DMS114 treated with DMSO at 0.1 percent for 48 hours (cell line): ENCODE measurements at regions not wholly inside any gene's neighbourhood (a gene's known extent, or its start where the extent isn't known, plus 50 kb on each side); places are given as distances from the start of the nearest gene placed in this dataset.

ENCODE experiments used
- DNase-seq: peaks from one replicate; lab custom pipeline; 2025; ENCODE audit not compliant: unreplicated experiment; lab: John Stamatoyannopoulos, UW

DNA sequence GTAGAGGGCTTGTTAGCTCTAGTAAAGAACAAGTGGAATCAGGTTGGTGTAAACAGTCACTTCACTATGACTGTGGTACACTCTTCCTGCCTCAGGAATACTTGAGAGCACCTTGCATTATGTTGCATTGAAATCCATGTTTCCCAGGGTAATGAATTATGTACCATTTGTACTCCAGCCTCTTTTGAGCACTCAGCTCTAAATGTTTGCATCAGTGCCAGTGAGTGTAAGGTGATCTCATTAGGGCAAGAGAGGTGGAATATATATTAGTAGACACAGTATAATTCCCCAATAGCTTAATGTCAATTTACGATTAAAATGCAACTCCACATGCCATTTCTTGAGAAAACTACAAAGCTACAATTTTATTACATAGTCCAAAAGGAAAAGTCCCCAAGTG, 319.6 kb upstream of the POU3F2 start:
- no peak for DNase-seq

DNA sequence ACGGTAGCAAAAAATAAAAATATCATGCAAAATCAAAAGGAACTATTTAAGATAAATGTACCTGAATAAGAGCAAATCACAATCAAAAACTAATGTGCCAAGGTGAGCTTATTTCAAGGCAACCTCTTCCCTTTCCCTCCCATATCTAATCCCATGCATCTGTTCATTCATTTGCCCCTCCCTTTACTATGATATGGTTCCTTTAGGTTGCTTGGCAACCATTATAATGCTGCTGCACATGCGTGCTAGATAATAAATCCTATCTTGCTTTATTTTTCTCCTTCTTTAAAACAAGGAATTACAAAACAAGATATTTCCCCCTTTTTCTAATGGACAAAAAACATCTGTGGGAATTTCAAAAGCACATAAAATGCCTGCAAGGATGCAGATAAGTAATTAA, 318.2 kb upstream of the POU3F2 start:
- no peak for DNase-seq

DNA sequence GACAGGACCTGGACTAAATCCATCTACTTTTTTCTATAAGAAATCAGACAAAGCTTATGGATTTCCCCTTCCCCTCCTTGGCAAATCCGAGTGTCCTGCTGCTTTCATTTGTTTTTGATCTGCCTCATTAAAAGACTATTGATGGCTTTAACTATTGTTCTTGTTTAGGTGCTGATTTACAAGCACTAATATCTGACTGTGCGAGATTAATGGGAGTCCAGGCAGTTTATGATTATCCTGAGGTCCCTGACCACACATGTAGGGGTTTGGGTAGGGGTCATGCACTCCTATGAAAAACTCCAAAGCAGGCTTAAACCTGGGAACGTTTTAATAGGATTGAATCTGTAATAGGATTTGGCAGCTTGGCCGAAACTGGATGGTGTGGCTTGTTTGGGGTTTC, 317.5 kb upstream of the POU3F2 start:
- no peak for DNase-seq

GRCh38 chr6:98525860-98526259, 308.5 kb upstream of the POU3F2 start:
- no peak for DNase-seq

DNA sequence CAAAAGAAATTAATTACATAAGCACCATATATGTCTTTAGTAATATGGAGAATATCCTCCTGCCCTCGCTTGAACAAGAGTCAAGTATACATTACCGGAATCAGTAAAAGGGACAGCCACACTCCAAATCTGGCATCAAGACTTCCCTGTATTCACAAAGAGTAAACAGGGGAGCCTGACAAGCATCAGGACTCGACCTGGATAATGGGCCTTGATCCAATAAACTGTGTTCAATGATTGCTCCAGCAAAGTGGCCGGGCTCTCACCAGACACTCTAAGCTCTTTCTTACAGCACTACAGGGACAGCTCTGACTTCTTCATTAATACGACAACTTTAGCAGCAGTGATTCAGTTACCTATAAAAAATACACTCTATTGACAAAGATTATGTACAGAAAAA, 307.9 kb upstream of the POU3F2 start:
- no peak for DNase-seq

- no peak for DNase-seq
These were observed 305.0 kb upstream of the POU3F2 start for GRCh38 chr6:98529364-98529763.

DNA sequence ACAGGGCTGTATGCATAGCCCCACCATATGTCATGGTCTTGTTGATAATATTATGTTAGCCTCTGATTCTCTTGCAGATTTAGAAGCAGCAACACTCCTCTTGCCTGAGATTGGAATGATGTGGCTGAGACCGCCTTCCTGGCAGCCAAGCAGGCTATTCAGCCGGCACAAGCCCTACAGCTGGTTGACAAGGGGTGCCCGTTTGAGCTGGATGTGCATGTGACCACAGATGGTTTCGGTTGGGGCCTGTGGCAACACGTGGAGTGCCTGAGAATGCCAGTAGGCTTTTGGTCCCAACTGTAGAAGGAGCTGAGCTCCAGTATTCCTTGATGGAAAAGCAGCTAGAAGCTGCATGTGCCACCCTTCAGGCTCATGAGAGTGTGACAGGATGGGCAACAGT, 303.6 kb upstream of the POU3F2 start:
- DNase-seq: no peak

- no peak for DNase-seq
These were observed 302.4 kb upstream of the POU3F2 start for GRCh38 chr6:98532004-98532403.

DNA sequence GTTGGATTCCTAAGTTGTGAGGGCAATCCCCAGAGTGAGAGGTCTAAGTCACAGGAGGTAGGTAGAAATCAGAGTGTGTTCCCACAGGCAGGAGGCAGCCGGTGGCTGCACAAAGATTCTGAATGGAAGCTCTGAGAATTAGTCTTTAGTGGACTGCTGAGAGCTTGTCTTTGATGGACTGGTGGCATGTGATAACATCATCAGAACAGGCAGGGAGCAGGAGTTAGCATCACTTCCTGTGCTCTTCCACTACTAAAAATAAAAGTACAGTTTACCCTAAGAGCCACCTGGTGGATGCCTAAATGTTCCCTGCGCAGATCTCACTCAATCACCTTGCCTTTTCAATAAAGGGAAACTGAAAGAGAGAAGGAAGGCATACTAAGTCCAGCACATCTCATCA, 294.6 kb upstream of the POU3F2 start:
- DNase-seq: no peak

DNA sequence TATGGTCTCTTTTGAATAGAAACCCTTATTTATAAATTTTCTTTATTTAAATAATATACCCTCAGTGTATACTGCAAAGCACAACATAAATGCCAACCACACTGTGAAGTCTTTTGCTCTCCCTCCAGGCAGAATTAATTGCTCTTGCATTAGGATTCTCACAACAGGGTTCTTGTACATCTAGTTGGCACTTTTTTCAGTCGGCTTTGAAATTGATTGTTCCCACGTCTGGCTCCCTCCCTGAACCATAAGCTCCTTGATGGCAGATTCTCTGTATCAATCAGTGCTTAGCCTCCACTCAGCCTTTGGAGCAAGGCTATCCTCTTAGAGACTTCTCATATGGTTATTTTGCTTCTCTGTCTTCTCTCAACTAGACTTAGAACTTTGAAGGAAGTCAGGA, 288.0 kb upstream of the POU3F2 start:
- DNase-seq: no peak

DNA sequence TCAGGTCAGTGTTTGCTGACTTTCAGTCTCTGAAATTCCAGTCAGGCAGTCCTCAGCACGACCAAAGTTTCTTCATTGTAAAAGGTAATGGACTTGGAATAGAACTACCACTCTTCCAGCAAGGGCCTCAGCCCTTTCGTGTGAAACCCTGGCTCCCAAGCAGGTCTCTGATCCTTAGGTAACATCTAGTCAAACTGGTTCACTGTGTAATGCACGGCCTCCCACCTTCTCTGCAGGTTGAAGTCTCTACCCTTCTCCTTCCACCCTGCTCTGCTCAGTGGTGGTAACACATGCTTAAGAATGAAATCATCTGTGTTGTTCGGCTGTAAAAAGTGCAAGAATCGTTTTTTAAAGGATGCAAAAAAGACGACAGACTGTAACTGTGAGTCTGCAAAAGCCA, 287.2 kb upstream of the POU3F2 start:
- no peak for DNase-seq

DNA sequence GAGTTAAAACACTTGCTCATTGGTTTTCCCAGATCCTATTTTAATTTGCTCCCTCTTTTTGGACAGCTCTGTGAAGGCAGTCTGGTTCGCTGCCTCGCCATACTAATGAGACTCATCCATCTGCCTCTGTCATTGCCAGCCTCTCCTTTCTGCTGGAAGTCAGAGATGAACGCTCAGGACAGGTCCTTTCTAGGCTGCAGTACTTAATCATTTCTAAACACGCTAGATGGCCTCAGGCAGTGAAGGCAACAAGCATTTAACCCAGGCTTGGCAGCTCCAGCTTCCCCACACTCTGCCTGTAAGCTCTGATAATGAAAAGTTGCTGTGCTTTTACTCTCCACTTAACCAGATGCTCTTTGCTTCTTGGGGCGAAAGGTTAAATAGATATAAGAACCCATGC, 286.7 kb upstream of the POU3F2 start:
- no peak for DNase-seq

DNA sequence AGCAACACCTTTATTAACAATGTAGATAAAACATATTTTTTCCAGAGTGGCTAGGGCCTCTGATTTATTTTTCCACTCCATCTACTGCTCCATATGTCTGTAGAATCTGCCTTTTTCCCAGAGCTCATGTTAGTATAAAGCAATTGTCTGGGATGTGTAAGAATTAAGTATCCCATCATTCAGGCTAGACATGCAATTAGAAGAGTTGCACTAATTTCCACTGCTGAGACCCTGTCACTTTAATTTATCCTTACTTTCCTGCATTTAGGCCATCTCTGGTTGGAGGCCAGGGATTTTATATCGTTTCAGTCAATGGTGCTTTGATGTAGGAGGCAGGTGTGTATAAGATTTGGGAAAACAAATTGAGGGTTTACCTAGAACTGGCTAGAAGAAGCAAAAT, 286.1 kb upstream of the POU3F2 start:
- DNase-seq: no peak

DNA sequence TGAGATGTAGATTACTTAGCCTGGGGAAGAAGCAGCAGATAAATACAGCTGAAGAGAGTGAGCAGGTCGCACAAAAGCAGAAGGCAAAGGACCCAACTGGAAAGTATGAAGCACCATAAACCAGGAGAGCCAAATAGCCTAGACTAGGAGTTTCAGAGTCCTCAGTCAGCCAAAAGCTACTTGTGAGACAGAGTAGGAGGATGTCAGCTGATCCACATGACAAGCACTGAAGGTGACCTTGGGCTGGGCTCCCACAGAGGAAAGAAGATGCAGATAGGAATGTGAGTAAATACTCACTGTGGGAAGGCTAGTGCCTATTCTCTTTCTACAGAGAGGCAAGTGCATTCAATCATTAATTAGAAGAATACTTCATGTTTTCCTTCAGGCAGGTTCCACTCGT, 274.0 kb upstream of the POU3F2 start:
- no peak for DNase-seq

DNA sequence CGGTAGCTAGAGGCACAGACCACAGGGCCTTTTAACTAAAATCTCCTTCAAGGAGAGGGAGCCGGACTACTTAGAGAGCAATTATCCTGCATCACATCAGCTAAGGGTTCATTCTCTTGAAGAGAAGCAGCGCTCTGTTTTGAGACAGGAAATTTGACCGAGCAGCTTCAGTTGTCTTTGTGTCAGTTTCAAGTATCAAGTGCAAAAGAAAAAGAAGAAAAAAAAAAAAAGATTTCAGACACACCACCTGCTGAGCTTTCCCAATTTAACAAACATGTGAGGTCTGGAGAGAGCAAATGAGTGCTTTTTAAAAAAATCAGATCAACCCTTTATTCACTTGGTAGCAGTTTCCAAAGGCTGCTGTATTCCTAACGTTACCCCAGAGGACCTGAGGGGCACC, 273.5 kb upstream of the POU3F2 start:
- DNase-seq: no peak

DNA sequence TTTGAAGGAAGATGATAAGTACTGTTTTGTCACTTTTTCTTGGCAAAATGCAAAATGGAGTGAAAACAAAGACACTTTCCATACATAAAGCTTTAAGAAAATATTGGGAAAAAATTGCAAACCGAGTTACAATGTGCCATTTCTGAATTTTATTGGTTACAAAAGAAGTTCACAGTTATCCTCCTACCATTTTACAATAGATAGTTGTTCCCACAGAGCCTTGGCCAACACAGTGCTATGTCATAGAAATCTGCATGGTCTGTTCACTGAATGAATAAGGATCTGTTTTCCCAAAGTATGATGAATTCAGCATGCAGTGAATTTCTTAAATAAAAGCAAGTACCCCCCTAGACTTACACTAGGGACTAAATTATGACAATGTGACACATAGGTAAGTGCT, 268.2 kb upstream of the POU3F2 start:
- DNase-seq: no peak

GRCh38 chr6:98572579-98572978, 261.8 kb upstream of the POU3F2 start:
- no peak for DNase-seq

DNA sequence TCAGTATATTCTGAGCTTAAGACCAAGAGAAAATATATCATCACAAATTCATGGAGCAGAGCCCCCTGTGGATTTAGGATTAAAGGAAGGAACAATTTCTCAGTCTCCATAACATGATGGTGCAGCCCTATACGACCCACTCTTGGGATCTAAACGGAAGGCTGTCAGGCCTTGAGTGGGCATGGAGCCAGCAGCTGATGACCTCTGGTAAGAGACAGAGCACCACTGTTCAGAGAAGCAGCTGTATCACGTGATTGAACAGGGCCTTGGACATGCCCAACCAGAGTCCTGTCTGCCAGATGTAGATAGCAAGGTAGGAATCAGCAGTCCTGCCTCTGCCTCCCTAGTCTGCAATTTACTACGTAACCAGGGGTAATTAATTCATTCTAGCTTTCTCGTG, 259.4 kb upstream of the POU3F2 start:
- DNase-seq: no peak

DNA sequence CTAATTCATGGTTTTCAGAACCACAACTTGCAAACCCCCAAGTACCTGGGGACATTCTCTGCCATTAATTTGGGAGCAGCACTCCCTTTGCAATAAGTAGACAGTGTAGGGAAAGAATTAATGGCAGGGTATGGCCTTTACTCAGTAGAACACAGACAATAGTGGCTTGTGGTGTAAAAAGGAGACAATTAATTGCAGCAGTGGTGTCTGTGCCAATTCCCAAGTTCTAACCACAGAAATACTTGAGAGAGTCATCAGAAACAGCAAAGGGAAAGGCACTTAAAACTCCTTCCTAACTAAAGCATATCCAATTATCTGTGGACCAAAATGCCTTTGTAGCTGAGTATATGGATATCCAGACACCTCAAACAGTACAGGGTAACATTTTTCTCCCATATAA, 257.6 kb upstream of the POU3F2 start:
- no peak for DNase-seq

- no peak for DNase-seq
These were observed 256.4 kb upstream of the POU3F2 start for GRCh38 chr6:98578016-98578415.

DNA sequence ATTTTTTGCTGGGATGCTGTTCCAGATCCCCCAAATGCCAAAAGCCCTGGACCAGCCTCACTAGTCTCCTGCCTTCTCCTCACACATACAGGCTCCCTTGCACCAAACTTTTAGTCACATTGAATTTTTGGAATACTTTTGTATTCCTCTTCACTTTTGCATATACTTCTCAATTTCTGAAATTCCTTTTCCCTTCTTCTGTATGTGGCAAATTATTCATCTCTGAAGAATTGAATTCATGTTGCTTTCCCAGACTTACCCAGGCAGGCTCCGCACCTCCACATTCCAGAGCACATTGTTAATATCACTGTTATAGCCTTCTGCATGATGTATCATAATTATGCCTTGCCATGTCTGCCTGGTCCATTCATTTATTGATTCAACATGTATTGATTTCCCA, 255.3 kb upstream of the POU3F2 start:
- DNase-seq: no peak

DNA sequence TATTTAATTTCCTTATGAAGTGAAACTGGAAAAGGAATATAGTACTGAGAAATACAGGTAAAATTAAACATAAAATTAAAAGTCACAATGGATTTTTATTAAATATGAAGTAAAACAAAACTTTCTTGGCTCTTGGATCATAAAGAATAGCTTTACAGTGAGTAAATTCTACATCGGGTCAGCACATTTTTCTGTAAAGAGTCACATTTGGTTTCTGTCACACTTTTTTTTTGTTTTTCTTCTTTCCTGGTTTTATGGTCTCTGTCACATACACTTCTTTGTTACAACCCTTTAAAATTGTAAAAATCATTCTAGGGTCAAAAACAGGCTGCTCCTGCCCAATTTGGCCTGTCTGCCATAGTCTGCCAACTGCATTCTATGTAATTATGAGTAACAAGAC, 254.4 kb upstream of the POU3F2 start:
- no peak for DNase-seq

- no peak for DNase-seq
These were observed 252.7 kb upstream of the POU3F2 start for GRCh38 chr6:98581705-98582104.

- DNase-seq: no peak
These were observed 250.9 kb upstream of the POU3F2 start for GRCh38 chr6:98583506-98583905.
